Activated CD4-positive, alpha-beta T cell treated with anti-CD3 and anti-CD28 coated beads, Interleukin-2, Interleukin-6, amounts not matched to agents 100 ng/mL and 50 ng/mL, durations not matched to agents 16 hours and 8 hours (primary cell): ENCODE measurements at regions not wholly inside any gene's neighbourhood (a gene's known extent, or its start where the extent isn't known, plus 50 kb on each side); places are given as distances from the start of the nearest gene placed in this dataset.

Source experiments
- DNase-seq: peaks from one replicate; pipeline ENCODE4 v3.0.0-alpha.2; 2020

GRCh38 chr9:78507037-78507436, 210.1 kb downstream of the PSAT1 start:
- no peak for DNase-seq

- DNase-seq, result no peak
Measured at GRCh38 chr9:78510035-78510434, 213.1 kb downstream of the PSAT1 start.

- no peak for DNase-seq
Measured at GRCh38 chr9:78515108-78515507, 218.2 kb downstream of the PSAT1 start.

GRCh38 chr9:78519786-78520185, 222.9 kb downstream of the PSAT1 start:
- DNase-seq, result no peak

- DNase-seq, result no peak
Measured at GRCh38 chr9:78521680-78522079, 224.8 kb downstream of the PSAT1 start.

- DNase-seq, result no peak
Measured at GRCh38 chr9:78525986-78526560, 229.1 kb downstream of the PSAT1 start.

- no peak for DNase-seq
Measured at GRCh38 chr9:78533500-78533899, 236.6 kb downstream of the PSAT1 start.

GRCh38 chr9:78539188-78539587, 242.3 kb downstream of the PSAT1 start:
- no peak for DNase-seq

GRCh38 chr9:78539904-78540303, 243.0 kb downstream of the PSAT1 start:
- DNase-seq, result no peak

GRCh38 chr9:78541868-78542443, 245.0 kb downstream of the PSAT1 start:
- DNase-seq, result no peak

- DNase-seq, result no peak
Measured at GRCh38 chr9:78542491-78543181, 245.7 kb downstream of the PSAT1 start.

GRCh38 chr9:78543353-78543752, 246.4 kb downstream of the PSAT1 start:
- no peak for DNase-seq

GRCh38 chr9:78544230-78544629, 247.3 kb downstream of the PSAT1 start:
- DNase-seq, result no peak

- no peak for DNase-seq
Measured at GRCh38 chr9:78547831-78548230, 250.9 kb downstream of the PSAT1 start.

GRCh38 chr9:78548670-78549069, 251.7 kb downstream of the PSAT1 start:
- no peak for DNase-seq

GRCh38 chr9:78549711-78550110, 252.8 kb downstream of the PSAT1 start:
- DNase-seq, result no peak

- DNase-seq, result no peak
Measured at GRCh38 chr9:78552802-78553201, 255.9 kb downstream of the PSAT1 start.

GRCh38 chr9:78557540-78557939, 260.6 kb downstream of the PSAT1 start:
- no peak for DNase-seq

- DNase-seq, result no peak
Measured at GRCh38 chr9:78559449-78559885, 262.5 kb downstream of the PSAT1 start.

GRCh38 chr9:78562021-78562420, 265.1 kb downstream of the PSAT1 start:
- DNase-seq, result no peak

- no peak for DNase-seq
Measured at GRCh38 chr9:78563269-78563668, 266.3 kb downstream of the PSAT1 start.

GRCh38 chr9:78565481-78565880, 268.6 kb downstream of the PSAT1 start:
- no peak for DNase-seq

GRCh38 chr9:78566521-78566920, 269.6 kb downstream of the PSAT1 start:
- no peak for DNase-seq

GRCh38 chr9:78566948-78567675, 270.2 kb downstream of the PSAT1 start:
- no peak for DNase-seq
